ENCODE measurements at regions not wholly inside any gene's neighbourhood (a gene's known extent, or its start where the extent isn't known, plus 50 kb on each side); places are given as distances from the start of the nearest gene placed in this dataset.

DNA sequence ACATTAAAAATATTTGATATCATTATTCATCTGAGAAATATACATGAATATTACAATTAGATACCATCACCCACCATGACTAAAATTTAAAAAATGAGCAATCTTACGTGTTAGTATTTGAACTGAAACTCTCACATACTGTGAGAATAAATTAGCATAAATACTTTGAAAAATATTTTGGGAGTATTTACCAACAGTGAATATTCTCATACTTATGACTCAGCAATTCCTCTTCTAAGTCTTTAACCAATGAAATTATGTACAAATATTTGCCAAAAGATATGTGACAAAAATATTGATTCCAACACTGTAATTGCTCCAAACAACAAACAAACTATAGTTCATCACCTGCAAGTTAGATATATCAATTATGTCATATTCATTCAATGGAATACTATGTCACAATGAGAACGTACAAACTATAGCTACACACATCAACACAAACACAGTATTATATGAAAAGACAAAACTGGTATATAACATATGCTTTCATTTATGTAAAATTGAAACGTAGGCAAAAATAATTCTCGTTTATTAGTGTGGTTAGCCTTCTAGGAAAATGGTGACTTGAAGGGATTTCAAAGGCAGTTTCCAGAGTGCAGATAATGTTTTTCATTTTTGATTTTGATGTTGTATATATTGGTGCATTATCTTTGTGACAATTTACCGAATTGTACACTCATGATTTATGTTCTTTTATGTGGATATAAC lies 742.2 kb downstream of the SLC16A7 start:
- H3K4me1 ChIP-seq (ENCODE audit: control insufficient read depth, insufficient read depth, low read length): no peaks in the 10 kb centered on the region
- no peak overlapping the region for H3K27ac ChIP-seq (ENCODE audit: extremely low read depth, low read depth, low read length)
- no peaks in the 10 kb centered on the region for H3K36me3 ChIP-seq (ENCODE audit: control insufficient read depth in 2 of 2, insufficient read depth in 1 of 2, low read length in 2 of 2)
- no peak overlapping the region for H3K4me3 ChIP-seq (ENCODE audit: low read depth, low read length)
- ChIA-PET CTCF (no interaction called here), POLR2A (no interaction called here)
- no peak for TF ChIP-seq ZNF184 (tag by site-specific recombination; IDR thresholded peaks at IDR 0.05)
- TF ChIP-seq KLF10 (tag by site-specific recombination; IDR thresholded peaks at IDR 0.05): no peak
- TF ChIP-seq, protein P1, sequence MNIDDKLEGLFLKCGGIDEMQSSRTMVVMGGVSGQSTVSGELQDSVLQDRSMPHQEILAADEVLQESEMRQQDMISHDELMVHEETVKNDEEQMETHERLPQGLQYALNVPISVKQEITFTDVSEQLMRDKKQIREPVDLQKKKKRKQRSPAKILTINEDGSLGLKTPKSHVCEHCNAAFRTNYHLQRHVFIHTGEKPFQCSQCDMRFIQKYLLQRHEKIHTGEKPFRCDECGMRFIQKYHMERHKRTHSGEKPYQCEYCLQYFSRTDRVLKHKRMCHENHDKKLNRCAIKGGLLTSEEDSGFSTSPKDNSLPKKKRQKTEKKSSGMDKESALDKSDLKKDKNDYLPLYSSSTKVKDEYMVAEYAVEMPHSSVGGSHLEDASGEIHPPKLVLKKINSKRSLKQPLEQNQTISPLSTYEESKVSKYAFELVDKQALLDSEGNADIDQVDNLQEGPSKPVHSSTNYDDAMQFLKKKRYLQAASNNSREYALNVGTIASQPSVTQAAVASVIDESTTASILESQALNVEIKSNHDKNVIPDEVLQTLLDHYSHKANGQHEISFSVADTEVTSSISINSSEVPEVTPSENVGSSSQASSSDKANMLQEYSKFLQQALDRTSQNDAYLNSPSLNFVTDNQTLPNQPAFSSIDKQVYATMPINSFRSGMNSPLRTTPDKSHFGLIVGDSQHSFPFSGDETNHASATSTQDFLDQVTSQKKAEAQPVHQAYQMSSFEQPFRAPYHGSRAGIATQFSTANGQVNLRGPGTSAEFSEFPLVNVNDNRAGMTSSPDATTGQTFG (tag by site-specific recombination; IDR thresholded peaks at IDR 0.05; ENCODE audit: borderline replicate concordance): no peak
- no peaks in the 10 kb centered on the region for H3K9me3 ChIP-seq (ENCODE audit: control insufficient read depth, insufficient read depth, low read depth, low read length)

DNA sequence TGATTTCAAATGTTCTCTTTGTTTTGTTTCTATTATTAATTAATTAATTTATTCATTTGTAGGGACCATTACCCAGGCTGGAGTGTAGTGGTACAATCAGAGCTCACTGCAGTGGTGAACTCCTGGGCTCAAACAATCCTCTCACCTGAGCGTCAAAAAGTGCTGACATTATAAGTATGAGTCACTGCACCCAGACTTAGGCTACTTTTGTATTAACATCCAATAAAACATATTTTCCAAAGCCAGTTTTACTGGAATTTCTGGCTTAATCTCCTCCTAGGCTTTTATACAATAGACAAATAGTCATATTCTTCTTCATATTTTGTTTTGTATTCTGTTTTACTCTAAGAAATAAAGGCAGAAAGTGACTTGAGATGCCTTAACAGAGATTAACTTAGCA lies 749.6 kb downstream of the SLC16A7 start:
- TF ChIP-seq ZNF354C (tag by site-specific recombination; IDR thresholded peaks at IDR 0.05; ENCODE audit: borderline replicate concordance, low read depth) (no peak), BCL11A (tag by site-specific recombination; IDR thresholded peaks at IDR 0.05; ENCODE audit: low read depth) (no peak), ZNF747 (tag by site-specific recombination; IDR thresholded peaks at IDR 0.05) (no peak)
- CTCF ChIA-PET: interaction anchor here (0.7 kb wide), 1 partner anchor 216 kb away, joined by 3 read pairs; no protein-coding TSS in a partner anchor
- Histone ChIP-seq H3K4me3 (ENCODE audit: low read depth, low read length) (no peak overlapping the region), H3K9me3 (ENCODE audit: control insufficient read depth, insufficient read depth, low read depth, low read length) (no peaks in the 10 kb centered on the region), H3K36me3 (ENCODE audit: control insufficient read depth in 2 of 2, insufficient read depth in 1 of 2, low read length in 2 of 2) (no peaks in the 10 kb centered on the region), H3K4me1 (ENCODE audit: control insufficient read depth, insufficient read depth, low read length) (no peaks in the 10 kb centered on the region), H3K27ac (ENCODE audit: extremely low read depth, low read depth, low read length) (no peak overlapping the region)
- POLR2A ChIA-PET: no interaction called here

DNA sequence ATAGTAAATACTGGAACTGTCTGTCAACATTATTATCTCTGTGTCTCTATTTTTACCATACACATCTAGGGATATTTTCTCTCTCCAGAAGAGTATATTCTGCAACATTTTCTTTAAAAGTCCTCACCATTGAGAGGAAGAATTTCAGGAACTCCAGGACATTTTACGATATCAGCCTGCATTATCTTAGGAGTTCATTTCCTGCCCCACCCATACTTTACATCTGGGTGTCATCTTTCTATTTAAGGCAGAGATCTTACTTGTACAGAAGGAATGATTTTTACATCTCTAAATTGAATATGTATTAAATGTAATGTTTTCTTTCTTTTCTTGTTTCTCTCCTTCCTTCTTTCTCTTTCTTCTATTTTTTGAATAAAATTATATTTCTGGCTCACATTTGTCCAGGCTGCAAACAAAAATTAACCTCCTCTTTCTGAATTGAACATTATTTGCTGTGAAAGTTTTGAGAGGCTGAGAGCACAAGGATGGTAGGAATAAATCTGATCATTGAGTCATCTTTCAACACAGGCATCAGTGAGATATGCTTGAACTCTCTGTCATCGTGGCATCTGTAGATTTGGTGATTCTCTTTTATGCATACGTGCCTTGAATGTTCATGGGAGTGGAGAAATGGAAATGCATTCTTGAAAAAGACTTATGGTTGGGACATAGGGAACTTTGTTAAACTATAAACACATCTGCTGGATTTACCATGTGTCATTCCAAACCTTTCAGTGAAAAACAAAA lies 753.6 kb downstream of the SLC16A7 start:
- Histone ChIP-seq H3K36me3 (ENCODE audit: control insufficient read depth in 2 of 2, insufficient read depth in 1 of 2, low read length in 2 of 2) (no peaks in the 10 kb centered on the region), H3K4me1 (ENCODE audit: control insufficient read depth, insufficient read depth, low read length) (no peaks in the 10 kb centered on the region), H3K9me3 (ENCODE audit: control insufficient read depth, insufficient read depth, low read depth, low read length) (no peaks in the 10 kb centered on the region), H3K27ac (ENCODE audit: extremely low read depth, low read depth, low read length) (no peak overlapping the region), H3K4me3 (ENCODE audit: low read depth, low read length) (no peak overlapping the region)
- TF ChIP-seq ZNF221 (tag by site-specific recombination; IDR thresholded peaks at IDR 0.05; ENCODE audit: borderline replicate concordance) (no peak), ZSCAN23 (tag by site-specific recombination; IDR thresholded peaks at IDR 0.05) (no peak), HOXA7 (CRISPR knock-in tag; IDR thresholded peaks at IDR 0.05; ENCODE audit: borderline replicate concordance) (no peak), ZFP3 (tag by site-specific recombination; IDR thresholded peaks at IDR 0.05; ENCODE audit: low read depth) (no peak), ZNF292 (tag by site-specific recombination; IDR thresholded peaks at IDR 0.05; ENCODE audit: borderline replicate concordance, low read depth) (no peak), OVOL3 (tag by site-specific recombination; IDR thresholded peaks at IDR 0.05) (no peak), ZNF501 (tag by site-specific recombination; IDR thresholded peaks at IDR 0.05) (no peak), GLIS1 (tag by site-specific recombination; IDR thresholded peaks at IDR 0.05) (no peak), ZBTB20 (tag by site-specific recombination; IDR thresholded peaks at IDR 0.05) (no peak)
- TF ChIP-seq, protein P2, sequence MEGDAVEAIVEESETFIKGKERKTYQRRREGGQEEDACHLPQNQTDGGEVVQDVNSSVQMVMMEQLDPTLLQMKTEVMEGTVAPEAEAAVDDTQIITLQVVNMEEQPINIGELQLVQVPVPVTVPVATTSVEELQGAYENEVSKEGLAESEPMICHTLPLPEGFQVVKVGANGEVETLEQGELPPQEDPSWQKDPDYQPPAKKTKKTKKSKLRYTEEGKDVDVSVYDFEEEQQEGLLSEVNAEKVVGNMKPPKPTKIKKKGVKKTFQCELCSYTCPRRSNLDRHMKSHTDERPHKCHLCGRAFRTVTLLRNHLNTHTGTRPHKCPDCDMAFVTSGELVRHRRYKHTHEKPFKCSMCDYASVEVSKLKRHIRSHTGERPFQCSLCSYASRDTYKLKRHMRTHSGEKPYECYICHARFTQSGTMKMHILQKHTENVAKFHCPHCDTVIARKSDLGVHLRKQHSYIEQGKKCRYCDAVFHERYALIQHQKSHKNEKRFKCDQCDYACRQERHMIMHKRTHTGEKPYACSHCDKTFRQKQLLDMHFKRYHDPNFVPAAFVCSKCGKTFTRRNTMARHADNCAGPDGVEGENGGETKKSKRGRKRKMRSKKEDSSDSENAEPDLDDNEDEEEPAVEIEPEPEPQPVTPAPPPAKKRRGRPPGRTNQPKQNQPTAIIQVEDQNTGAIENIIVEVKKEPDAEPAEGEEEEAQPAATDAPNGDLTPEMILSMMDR (tag by site-specific recombination; IDR thresholded peaks at IDR 0.05): no peak
- TF ChIP-seq, protein P3, sequence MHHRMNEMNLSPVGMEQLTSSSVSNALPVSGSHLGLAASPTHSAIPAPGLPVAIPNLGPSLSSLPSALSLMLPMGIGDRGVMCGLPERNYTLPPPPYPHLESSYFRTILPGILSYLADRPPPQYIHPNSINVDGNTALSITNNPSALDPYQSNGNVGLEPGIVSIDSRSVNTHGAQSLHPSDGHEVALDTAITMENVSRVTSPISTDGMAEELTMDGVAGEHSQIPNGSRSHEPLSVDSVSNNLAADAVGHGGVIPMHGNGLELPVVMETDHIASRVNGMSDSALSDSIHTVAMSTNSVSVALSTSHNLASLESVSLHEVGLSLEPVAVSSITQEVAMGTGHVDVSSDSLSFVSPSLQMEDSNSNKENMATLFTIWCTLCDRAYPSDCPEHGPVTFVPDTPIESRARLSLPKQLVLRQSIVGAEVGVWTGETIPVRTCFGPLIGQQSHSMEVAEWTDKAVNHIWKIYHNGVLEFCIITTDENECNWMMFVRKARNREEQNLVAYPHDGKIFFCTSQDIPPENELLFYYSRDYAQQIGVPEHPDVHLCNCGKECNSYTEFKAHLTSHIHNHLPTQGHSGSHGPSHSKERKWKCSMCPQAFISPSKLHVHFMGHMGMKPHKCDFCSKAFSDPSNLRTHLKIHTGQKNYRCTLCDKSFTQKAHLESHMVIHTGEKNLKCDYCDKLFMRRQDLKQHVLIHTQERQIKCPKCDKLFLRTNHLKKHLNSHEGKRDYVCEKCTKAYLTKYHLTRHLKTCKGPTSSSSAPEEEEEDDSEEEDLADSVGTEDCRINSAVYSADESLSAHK (tag by site-specific recombination; IDR thresholded peaks at IDR 0.05): no peak
- ChIA-PET CTCF (no interaction called here), POLR2A (no interaction called here)

Data from HEK293 (cell line).